ENCODE measurements at regions not wholly inside any gene's neighbourhood (a gene's known extent, or its start where the extent isn't known, plus 50 kb on each side); places are given as distances from the start of the nearest gene placed in this dataset.

- no peak for TF ChIP-seq CTCF (IDR thresholded peaks at IDR 0.05)
- TF ChIP-seq POLR2AphosphoS5 (IDR thresholded peaks at IDR 0.05): no peak
- TF ChIP-seq POLR2A (IDR thresholded peaks at IDR 0.05; ENCODE audit: low read depth): no peak
- no peak for TF ChIP-seq EP300 (IDR thresholded peaks at IDR 0.05)
These were observed 485.6 kb downstream of the INHBA start for GRCh38 chr7:41217306-41217705.
